ENCODE measurements at regions not wholly inside any gene's neighbourhood (a gene's known extent, or its start where the extent isn't known, plus 50 kb on each side); places are given as distances from the start of the nearest gene placed in this dataset.
A peak's percentile ranks its signal among the peaks of the same experiment; 100 is the strongest.
"Not testable (repeated sequence)": the region's sequence is repeated elsewhere in the genome, so short reads cannot be mapped to it uniquely, and the experiment has no call there.

DNA sequence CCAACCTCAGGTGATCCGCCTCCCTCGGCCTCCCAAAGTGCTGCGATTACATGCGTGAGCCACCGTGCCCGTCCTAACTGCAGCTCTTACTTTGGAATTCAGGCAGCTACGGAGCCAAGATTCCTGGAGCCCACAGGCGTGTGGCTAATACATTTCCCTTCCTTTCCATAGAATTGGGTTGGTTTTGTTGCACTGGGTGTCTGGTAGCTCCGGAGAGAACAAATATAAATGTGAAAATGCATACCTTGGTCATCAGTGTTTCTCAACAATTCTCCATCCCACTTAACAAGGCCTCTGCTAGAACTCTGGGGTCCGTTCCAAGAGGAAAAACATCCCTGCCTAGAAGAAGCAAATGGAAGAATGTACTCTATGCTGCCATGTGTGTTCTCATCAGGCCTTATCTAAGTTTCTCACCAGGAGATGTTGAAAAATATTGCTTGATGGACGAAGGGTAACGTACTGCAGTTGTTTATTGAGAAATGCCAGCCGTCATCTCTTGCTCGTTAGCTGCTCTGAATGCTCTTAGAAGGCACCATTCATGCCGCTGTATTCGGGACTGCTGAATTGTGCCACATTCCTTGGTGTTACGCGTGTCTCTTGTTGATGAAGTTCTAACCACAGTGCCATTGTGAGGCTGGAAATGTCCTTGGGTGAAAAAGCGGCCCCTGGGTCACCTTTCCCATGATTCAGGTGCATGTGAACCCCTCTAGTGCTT lies 50.5 kb upstream of the CD99 start:
- DNase-seq: no peak

DNA sequence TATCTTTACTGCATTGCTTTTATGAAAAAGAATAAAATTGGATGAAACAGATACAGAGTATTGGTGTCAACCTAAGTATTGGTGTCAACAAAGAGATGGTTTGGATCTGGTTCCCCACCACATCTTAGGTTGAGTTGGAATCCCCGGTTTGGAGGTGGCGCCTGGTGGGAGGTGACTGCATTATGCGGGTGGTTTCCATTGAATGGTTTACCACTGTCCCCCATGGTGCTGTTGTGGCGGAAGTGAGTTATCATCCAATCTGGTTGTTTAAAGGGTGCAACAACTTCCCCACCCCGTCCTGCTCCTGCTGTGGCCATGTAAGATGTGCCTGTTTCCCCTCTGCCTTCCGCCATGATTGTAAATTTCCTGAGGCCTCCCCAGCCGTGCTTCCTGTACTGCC lies 52.8 kb upstream of the CD99 start:
- no peak for DNase-seq

DNA sequence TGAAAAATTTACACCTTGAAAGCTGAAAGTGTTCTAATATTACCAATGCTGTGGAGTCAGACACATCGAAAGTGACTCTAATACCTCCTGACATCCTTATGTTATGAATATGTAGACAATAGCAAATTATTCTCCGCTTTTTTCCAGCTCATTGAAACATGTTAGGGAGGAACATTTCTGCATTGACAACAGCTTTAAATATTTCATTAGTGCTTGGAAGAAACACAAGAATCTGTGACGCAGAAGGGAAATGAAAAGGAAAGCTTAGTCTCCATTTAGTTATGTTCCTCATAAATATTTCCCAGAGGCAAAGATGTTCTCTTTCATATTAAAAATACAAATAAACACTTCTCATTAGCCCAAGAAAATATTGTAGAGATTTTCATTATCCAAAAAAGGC lies 55.8 kb upstream of the CD99 start:
- DNase-seq: no peak

DNA sequence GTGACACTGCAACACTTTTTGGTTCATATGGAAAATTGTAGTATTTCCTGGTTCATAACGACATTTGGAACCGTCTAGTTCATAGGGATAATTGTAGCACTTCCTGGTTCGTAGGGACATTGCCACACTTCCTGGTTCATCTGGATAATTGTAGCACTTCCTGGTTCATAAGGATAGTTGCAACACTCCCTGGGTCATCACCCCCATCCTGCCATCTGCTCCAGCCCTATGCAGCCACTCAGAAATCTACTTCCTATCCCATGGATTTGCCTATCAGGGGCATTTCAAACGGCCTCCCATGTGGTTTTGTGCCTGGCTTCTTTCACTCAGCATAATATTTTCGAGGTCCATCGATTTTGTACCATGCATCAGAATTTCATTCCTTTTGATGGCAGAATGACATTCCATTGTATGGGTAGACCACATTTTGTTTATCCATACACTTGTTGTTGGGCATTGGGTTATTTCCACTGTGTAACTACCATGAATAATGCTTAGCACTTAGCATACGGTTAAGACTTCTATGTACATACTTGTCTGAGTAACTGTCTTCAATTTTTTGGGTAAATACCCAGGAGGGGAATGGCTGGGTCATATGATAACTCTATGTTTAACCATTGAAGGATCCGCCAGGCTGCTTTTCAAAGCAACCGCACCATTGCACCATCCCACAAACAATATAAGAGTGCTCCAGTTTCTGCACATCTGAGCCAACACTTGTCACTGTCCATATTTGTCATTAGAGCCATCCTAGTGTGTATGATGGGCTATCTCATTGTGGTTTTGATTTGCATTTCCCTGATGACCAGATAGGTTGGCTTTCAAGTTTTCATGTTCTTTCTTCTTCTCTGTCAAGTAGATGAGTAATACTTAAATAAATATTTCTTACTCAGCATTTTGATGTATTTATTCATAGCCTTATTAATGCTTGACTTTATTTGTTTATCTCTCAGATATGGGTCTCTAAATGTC lies 58.3 kb upstream of the CD99 start:
- DNase-seq: no peak

GRCh38 chrX:2631743-2632532 lies 59.2 kb upstream of the CD99 start:
- DNase-seq: no peak

DNA sequence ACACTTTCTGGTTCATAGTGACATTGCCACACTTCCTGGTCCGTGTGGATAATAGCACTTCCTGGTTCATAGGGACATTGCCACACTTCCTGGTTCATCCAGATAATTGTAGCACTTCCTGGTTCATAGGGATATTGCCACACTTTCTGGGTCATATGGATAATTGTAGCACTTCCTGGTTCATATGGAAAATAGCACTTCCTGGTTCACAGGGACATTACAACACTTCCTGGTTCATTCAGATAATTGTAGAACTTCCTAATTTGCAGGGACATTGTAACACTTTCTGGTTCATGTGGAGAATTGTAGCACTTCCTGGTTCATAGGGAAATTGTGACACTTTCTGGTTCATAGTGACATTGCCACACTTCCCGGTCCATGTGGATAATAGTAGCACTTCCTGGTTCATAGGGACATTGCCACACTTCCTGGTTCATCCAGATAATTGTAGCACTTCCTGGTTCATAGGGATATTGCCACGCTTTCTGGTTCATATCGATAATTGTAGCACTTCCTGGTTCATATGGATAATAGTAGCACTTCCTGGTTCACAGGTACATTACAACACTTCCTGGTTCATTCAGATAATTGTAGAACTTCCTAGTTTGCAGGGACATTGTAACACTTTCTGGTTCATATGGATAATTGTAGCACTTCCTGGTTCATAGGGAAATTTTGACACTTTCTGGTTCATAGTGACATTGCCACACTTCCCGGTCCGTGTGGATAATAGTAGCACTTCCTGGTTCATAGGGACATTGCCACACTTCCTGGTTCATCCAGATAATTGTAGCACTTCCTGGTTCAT lies 60.0 kb upstream of the CD99 start:
- not testable (repeated sequence) for DNase-seq

GRCh38 chrX:2630008-2630934 lies 60.8 kb upstream of the CD99 start:
- not testable (repeated sequence) for DNase-seq

- DNase-seq: no peak
Measured at GRCh38 chrX:2629316-2630007, 61.6 kb upstream of the CD99 start.

- DNase-seq: no peak
Measured at GRCh38 chrX:2628751-2629315, 62.3 kb upstream of the CD99 start.

- peak; percentile 47 for DNase-seq
Measured at GRCh38 chrX:2627272-2627867, 63.7 kb upstream of the CD99 start.

DNA sequence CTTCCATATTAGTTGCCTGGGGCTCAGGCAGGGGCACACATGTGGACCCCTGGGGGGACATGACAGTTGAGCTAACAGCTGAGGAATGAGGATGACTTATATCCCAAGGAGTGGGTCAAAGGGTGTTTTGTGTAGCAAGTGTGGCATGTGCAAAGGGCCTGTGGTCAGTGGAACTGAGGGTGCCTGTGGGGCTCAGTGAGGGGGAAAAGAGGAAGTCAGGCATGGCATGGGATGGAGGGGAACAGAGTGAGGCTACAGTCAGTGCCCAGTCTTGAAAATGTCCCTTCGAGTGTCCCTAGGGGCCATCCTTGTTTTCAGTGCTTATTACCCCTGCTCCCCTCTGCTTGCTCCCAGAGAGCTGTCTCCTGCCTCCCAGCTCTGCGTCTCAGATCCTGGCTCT lies 64.3 kb upstream of the CD99 start:
- no peak for DNase-seq

GRCh38 chrX:2620576-2620975 lies 70.5 kb upstream of the CD99 start:
- no peak for DNase-seq

DNA sequence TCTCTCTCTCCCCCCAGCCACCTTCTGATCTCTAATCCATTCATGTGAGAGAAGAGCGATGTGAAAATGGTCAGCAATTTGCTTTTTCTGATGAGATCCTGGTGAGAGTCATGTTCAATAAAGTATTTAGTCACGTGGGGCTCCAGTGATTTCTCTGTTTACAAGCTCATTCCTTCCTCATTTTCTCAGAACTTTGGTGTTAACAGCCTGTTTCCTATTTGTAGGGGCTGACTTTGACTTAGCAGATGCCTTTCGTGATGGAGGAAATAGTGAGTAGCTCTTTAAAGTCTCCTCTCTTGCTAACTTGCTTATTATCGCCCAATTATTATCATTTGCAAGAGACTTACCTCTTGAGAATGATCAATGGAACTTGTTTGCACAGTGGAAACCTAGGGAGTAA lies 72.6 kb upstream of the CD99 start:
- DNase-seq: no peak

- peak; percentile 88 for DNase-seq
Measured at GRCh38 chrX:2614911-2615310, 76.2 kb upstream of the CD99 start.

DNA sequence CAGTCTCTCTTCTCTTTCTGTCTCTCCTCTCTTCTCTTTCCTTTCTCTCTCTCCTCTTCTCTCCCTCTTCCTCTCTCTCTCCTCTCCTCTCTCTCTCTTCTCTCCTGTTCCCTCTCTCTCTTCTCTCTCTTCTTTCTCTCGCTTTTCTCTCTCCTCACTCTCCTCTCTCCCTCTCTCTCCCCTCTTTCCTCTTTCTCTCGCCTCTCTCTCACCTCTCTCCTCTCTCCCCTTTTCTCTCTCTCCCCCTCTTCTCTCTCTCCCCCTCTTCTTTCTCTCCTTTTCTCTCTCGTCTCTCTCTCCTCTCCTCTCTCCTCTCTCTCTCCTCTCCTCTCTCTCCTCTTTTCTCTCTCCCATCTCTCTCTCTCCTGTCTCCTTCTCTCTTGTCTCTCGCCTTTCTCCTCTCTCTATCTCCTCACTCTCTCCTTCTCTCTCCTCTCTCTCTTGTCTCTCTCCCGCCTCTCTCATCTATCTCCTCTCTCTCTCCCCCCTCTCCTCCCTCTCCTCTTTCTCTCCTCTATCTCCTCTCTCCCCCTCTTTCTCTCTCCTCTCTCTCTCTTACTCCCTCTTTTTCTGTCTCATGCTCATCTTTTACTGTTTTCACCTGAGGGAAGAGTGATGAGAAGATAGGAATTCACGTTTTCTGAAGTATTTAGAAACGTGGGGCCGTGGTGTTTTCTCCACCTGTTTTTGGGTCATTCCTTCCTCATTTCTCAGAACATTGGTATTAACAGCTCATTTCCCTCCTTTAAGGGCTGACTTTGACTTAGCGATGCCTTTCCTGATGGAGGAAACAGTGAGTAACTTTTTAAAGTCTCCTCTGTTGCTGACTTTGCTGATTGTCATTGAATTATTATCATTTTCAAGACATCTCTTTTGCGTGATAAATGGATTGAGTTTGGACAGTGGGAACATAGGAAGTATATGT lies 80.6 kb upstream of the CD99 start:
- DNase-seq: peak; percentile 39

DNA sequence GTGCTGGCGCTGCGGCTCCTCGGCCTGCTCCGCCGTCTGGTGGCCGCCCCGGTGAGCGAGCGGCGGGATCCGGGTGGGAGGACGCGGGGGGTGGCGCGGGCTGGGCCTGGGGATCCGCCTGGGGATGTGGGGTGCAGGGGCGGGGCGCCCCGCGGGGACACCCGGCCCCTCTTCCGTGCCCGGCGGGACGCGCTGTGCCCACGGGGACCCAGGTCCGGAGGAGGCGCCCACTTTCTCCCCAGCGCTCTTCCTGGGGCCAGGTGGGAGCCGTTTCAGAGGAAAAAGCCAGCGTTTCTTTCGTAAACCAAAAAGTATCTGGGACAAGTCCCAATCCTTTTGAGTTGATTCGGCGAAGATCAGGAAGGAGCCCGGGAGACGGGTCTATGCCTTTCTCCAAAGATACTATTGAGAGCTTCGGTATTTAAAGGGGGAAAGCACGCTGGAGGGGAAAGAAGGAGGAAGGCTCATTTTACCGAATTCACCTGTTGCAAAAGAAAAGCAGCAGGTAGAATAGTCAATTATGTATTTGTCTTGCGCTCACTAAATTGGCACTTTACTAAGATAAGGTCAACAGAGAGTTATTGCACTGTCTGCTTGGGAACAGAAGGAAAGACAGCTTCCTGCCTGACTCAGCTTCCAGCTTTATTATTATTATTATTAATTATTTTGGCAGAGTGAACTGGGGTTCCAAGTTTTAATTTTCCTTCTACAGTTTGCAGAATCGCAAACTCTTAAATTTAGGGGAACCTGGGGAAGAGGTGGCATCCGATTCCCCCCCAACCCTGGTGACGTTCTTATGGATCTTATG lies 81.5 kb upstream of the CD99 start:
- DNase-seq: peak; percentile 45

DNA sequence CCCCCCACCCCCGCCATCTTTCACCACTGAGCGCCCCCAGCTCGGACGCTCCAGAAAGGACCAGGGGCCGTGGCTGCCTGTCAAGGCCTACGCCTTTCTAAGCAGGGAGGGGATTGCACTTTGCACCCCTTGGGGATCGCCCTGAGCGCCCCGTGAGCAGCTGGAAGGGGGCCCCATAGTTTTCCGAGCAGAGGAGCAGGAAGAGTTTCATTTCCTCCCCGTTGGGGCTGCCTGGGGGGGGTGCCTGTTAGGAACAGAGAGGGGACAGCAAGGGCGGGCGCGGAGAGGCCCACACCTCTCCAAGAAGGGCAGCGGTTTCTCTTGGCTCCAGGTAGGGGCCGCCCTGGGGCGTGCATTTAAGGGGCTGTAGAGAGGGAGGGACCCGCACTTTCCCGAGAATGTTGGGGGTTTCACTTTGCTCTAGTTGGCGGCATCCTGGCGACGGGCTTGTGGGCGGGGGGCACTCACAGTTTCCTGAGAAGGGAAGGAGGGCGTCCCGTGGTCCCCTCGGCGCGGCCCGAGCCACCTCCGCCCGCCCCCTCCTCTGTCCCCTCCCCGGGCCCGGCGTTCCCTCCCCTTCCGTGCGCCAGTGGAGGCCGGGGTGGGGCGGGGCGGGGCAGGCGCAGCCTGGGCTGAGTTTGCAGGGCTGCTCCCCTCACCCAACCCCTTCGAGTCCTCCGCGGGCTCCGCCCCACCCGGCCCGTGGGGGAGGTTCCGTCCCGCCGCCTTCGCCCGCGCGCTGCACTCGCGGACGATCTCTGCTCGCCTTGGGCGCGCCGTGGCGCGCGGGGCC lies 82.3 kb upstream of the CD99 start:
- DNase-seq: peak; percentile 83
